ENCODE measurements at regions not wholly inside any gene's neighbourhood (a gene's known extent, or its start where the extent isn't known, plus 50 kb on each side); places are given as distances from the start of the nearest gene placed in this dataset.

DNA sequence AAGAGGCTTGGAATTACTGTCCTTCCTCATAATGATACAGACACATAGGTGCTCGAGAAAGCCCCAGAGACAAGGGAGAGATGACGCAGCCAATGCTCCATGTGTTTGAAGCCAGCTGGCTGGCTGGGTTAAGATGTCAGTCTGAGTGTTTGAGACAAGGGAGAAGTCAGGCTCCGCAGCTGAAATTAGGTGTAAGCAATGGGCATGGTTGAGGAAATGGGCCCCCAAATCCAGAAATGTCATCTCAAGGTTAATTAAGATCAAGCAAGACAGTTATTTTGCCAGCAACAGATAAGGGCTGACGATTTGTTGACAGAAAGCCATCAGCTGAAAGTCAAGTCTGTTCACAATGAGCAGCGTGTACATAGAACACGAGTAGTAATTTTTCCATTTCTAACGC lies 713.4 kb downstream of the IRX1 start:
- no peak overlapping the region for H3K27ac ChIP-seq
- H3K4me1 ChIP-seq = no peaks in the 10 kb centered on the region
- TF ChIP-seq CTCF (IDR thresholded peaks at IDR 0.05) = no peak
- intact Hi-C loops (cut with DNase I) = no loop called here
- H3K4me3 ChIP-seq = no peak overlapping the region
- H3K36me3 ChIP-seq = no peaks in the 10 kb centered on the region
- DNase-seq (ENCODE audit: low spot score in 2 of 2) = no peak
- no peaks in the 10 kb centered on the region for H3K9me3 ChIP-seq
- no peaks in the 10 kb centered on the region for H3K27me3 ChIP-seq

DNA sequence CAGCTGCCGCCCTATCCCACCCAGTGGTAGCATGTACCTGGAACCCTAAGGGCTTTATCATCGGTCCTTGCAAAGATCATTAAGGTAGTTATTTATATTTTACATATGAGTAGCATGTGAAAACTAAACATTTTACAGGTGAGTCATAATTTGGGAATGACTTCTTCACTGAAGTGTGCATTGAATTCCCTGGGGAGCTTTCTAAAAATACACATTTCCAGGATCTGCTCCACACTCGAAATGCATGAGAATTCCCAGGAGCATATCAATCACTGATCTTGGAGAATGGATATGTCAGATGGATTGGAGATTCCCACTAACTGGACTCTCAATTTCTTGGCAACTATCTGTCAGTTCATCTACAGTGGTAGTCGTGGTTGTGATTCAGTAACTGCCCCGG lies 717.5 kb downstream of the IRX1 start:
- no peak for DNase-seq (ENCODE audit: low spot score in 2 of 2)
- no peak overlapping the region for H3K27ac ChIP-seq
- H3K4me1 ChIP-seq = no peaks in the 10 kb centered on the region
- no peaks in the 10 kb centered on the region for H3K27me3 ChIP-seq
- H3K9me3 ChIP-seq = no peaks in the 10 kb centered on the region
- no peak overlapping the region for H3K4me3 ChIP-seq
- intact Hi-C loops (cut with DNase I) = no loop called here
- TF ChIP-seq CTCF (IDR thresholded peaks at IDR 0.05) = no peak
- no peaks in the 10 kb centered on the region for H3K36me3 ChIP-seq

GRCh38 chr5:4319478-4320128 lies 724.0 kb downstream of the IRX1 start:
- no peak overlapping the region for H3K4me3 ChIP-seq
- H3K9me3 ChIP-seq = no peaks in the 10 kb centered on the region
- no peak for TF ChIP-seq CTCF (IDR thresholded peaks at IDR 0.05)
- no peaks in the 10 kb centered on the region for H3K27me3 ChIP-seq
- intact Hi-C loops (cut with DNase I) = no loop called here
- no peaks in the 10 kb centered on the region for H3K36me3 ChIP-seq
- no peak for DNase-seq (ENCODE audit: low spot score in 2 of 2)
- no peak overlapping the region for H3K27ac ChIP-seq
- no peaks in the 10 kb centered on the region for H3K4me1 ChIP-seq

- H3K27me3 ChIP-seq = no peaks in the 10 kb centered on the region
Observed at GRCh38 chr5:4330327-4330726, 734.7 kb downstream of the IRX1 start.

GRCh38 chr5:4335078-4335477 lies 739.4 kb downstream of the IRX1 start:
- Histone ChIP-seq H3K4me3 (no peak overlapping the region), H3K27ac (no peak overlapping the region), H3K27me3 (no peaks in the 10 kb centered on the region), H3K4me1 (no peaks in the 10 kb centered on the region), H3K9me3 (no peaks in the 10 kb centered on the region), H3K36me3 (no peaks in the 10 kb centered on the region)
- no peak for TF ChIP-seq CTCF (IDR thresholded peaks at IDR 0.05)
- DNase-seq (ENCODE audit: low spot score in 2 of 2) = no peak
- intact Hi-C loops (cut with DNase I) = no loop called here

More at GRCh38 chr5:4330327-4330726, 734.7 kb downstream of the IRX1 start:
- intact Hi-C loops (cut with DNase I) = no loop called here
- Histone ChIP-seq H3K27ac (no peak overlapping the region), H3K9me3 (no peaks in the 10 kb centered on the region), H3K4me3 (no peak overlapping the region), H3K36me3 (no peaks in the 10 kb centered on the region), H3K4me1 (no peaks in the 10 kb centered on the region)
- TF ChIP-seq CTCF (IDR thresholded peaks at IDR 0.05) = no peak
- no peak for DNase-seq (ENCODE audit: low spot score in 2 of 2)

DNA sequence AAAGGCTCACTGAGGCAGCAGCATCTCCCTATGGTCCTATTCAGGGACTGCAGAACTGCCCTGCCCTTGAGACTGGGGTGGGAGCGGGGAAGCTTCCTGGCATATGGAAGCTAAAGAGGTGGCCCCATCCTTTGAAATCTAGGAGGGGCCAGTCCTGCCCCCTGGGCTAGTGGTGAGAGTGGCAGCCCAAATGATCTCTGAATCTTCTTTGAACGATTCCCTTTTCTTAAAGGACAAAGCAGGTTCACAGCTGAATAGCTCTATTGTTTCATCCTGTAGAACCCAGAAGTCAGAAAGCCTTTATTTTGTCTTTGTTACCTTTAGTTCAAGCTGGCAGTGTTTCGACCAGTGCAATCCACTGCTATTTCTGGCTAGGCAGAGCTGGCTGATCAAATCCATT lies 741.9 kb downstream of the IRX1 start:
- H3K36me3 ChIP-seq = no peaks in the 10 kb centered on the region
- H3K4me3 ChIP-seq = no peak overlapping the region
- no peaks in the 10 kb centered on the region for H3K4me1 ChIP-seq
- no peak for DNase-seq (ENCODE audit: low spot score in 2 of 2)
- H3K9me3 ChIP-seq = no peaks in the 10 kb centered on the region
- TF ChIP-seq CTCF (IDR thresholded peaks at IDR 0.05) = no peak
- intact Hi-C loops (cut with DNase I) = no loop called here
- no peak overlapping the region for H3K27ac ChIP-seq
- no peaks in the 10 kb centered on the region for H3K27me3 ChIP-seq
